ENCODE measurements at regions not wholly inside any gene's neighbourhood (a gene's known extent, or its start where the extent isn't known, plus 50 kb on each side); places are given as distances from the start of the nearest gene placed in this dataset.
"Not testable (repeated sequence)": the region's sequence is repeated elsewhere in the genome, so short reads cannot be mapped to it uniquely, and the experiment has no call there.

GRCh38 chr1:194644528-194644927 lies 1458.1 kb upstream of the B3GALT2 start:
- DNase-seq: no peak

DNA sequence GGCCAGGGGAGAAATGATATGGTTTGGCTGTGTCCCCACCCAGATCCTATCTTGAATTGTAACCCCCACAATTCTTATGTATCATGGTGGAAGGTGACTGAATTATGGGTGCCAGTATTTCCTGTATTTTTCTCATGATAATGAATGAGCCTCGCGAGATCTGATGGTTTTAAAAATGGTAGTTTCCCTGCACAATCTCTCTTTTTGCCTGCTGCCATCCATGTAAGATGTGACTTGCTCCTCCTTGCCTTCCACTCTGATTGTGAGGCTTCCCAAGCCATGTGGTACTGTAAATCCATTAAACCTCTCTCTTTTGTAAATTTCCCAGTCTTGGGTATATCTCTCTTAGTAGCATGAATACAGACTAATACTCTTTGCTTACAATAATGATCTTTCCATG lies 1453.9 kb upstream of the B3GALT2 start:
- no peak for DNase-seq

DNA sequence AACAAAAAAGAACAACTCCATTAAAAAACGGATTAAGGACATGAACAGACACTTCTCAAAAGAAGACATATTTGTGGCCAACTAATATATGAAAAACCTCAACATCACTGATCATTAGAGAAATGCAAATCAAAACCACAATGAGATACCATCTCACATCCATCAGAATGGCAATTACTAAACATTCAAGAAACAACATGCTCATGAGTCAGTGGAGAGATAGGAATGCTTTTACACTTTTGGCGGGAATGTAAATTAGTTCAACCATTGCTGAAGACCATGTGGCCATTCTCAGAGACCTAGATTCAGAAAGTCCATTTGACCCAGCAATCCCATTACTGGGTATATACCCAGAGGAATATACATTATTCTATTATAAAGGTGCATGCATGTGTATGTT lies 1442.6 kb upstream of the B3GALT2 start:
- DNase-seq: no peak

GRCh38 chr1:194624833-194625232 lies 1438.4 kb upstream of the B3GALT2 start:
- DNase-seq: no peak

DNA sequence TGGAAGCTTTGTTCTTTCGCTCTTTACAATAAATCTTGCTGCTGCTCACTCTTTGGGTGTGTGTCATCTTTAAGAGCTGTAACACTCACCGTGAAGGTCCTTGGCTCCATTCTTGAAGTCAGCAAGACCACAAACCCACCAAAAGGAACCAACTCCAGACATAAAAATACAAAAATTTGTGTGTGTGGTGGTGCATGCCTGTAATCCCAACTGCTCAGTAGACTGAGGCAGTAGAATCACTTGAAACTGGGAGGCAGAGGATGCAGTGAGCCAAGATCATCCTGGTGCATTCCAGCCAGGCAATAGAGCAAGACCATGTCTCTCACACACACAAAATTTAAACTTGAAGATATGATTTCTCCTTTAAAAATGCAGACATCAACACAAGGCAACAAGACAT lies 1431.7 kb upstream of the B3GALT2 start:
- DNase-seq: no peak

DNA sequence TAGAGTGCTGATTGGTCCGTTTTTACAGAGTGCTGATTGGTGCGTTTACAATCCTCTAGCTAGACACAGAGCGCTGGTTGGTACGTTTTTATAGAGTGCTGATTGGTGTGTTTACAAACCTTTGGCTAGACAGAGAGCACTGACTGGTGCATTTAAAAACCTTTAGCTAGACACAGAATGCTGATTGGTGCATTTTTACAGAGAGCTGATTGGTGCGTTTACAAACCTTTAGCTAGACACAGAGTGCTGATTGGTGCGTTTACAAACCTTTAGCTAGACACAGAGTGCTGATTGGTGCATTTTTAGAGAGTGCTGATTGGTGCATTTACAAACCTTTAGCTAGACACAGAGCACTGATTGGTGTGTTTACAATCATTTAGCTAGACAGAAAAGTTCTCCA lies 1430.9 kb upstream of the B3GALT2 start:
- DNase-seq: not testable (repeated sequence)

GRCh38 chr1:194616835-194617234 lies 1430.4 kb upstream of the B3GALT2 start:
- DNase-seq: no peak

GRCh38 chr1:194602184-194602583 lies 1415.8 kb upstream of the B3GALT2 start:
- no peak for DNase-seq

DNA sequence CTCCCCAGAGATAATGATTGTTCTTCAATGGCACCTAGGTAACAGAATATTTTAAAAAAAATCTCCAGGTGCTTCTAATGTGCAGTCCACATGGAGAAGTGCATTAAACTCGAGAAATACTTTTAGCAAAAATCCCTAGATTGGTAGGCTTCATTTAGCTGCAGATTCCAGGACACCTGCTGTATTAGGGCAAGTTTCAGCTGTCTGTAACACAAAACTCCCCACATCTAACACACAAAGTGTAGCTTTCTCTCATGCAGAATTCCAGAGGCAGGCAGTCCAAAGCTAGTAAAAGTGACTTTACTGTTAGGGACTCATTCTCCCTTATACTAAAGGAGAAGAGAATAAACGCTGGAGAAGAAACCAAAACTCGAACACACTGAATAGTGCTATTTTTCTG lies 1414.3 kb upstream of the B3GALT2 start:
- DNase-seq: no peak

- DNase-seq: no peak
These were observed 1411.7 kb upstream of the B3GALT2 start for GRCh38 chr1:194598098-194598497.

- no peak for DNase-seq
These were observed 1399.9 kb upstream of the B3GALT2 start for GRCh38 chr1:194586302-194586701.

- DNase-seq: no peak
These were observed 1397.6 kb upstream of the B3GALT2 start for GRCh38 chr1:194584052-194584451.

DNA sequence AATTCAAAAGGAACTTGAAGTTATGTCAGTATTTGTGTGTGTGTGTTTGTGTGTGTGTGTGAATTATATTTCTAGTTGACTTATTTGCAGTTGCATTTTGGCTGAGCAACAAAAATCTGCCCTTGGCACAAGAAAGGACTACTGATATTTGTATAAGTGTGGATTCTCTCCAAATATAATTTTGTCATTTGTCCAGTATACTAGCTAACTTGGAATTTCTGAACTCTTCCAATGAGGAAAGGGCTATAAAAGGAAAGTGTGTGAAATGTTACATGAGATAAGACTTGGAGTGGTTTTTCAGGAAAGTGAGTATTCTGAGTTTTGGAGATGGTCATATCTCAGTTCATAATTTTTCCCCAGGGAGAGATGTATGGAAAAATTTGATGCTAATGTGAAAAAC lies 1384.1 kb upstream of the B3GALT2 start:
- no peak for DNase-seq

DNA sequence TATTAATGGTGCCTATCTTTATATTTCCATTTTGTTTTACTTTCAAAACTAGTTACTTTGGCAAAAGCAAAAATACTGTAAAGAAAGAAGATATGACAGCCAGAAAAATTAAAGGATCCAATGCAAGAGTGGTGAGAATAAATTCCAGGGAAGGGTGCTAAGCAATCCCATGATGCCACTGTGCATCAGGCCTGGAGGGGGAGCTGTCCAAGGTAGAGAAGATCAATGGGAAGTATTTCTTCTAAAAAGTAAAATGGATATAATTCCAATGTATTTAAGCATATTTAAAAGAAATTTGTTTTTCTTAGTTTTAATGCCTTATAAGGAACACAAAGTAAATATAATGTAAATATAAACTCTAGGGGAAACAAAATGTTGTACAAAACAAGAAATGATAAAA lies 1382.2 kb upstream of the B3GALT2 start:
- no peak for DNase-seq

DNA sequence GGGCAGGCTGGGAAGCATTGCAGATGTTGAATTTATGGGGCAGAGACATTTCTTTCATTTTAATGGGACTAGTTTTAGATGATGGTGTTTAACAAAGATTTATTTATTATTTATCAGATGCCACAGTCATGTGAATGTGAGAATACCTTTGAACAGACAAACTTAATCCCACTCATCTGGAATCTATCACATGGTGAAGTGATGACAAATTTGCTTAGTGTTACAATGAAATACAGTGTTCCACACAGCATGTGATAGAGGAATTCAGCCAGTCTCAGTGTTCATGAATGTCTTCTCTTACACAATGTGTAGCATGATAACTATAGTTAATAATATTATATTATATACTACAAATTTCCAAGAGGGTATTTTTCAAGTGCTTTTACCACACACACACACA lies 1361.7 kb upstream of the B3GALT2 start:
- DNase-seq: no peak

DNA sequence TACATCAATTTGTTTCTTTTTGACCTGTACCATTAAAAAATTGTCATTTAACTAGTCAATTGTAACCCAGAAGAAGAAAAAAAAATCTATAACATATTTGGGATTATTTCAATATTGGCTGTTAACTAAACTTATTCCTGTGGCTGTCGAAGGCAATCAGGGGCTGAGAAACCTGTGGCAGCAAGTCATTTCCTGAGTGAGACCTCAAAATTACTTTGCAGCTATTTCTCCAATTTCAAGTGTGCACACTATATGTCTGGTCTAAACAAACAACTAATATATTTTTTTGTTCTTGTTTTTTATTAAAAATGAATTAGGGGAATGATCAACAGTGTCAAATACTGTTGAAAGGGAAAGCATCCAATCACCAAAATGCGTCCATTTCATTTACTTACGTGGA lies 1357.6 kb upstream of the B3GALT2 start:
- no peak for DNase-seq

- DNase-seq: no peak
These were observed 1352.0 kb upstream of the B3GALT2 start for GRCh38 chr1:194538453-194538852.

- no peak for DNase-seq
These were observed 1351.1 kb upstream of the B3GALT2 start for GRCh38 chr1:194537521-194537920.

DNA sequence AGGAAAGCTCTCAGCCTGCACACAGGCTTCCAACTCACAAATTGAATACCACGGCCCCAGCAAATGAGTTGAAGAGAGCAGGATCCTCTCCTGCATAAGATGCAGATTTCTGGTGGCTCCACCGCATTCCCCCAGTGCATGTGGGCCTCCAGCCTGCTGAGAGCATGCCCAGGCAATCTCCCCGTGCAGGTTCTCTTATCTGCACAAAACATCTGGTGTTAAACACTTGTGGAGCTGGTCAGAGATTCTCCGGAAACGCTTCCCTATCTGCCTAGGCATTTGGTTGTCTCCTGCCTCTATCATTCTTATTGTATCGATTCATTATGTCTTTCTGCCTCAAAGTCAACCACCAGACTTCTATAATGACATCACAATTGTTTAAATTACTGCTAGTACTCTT lies 1349.0 kb upstream of the B3GALT2 start:
- DNase-seq: no peak

DNA sequence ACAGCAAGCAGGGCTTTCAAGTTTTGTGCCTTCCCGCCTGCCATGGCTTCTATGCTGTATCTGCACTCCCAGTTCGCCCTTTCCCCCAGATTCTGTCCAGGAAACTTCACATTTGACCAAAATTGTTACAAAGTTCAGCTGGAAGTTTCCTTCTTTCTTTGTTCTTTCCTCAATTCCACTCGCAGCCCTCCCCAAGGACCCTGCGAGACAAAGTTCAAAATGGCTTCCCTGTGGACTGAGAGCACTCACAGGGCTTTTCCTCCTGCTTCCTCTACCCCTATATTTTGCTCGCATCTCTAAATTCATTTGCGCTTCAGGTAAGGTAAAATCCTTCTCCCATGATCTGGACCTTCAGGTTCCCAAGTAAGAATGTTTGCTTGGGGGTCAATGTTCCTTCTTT lies 1348.4 kb upstream of the B3GALT2 start:
- DNase-seq: no peak

DNA sequence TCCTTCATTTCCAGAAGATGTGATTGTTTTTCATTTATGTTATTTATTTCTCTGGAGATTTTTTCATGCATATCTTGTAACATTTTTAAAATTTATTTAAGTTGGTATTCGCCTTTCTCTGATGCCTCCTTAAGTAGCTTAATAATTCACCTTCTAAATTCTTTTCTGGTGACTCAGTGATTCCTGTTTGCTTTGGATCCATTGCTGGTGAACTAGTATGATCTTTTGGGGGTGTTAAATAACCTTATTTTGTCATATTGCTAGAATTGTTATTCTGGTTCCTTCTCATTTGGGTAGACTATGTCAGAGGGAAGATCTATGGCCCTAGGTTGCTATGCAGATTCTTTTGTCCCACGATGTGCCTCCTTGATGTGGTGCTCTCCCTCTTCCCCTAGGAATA lies 1347.2 kb upstream of the B3GALT2 start:
- DNase-seq: no peak

GRCh38 chr1:194517567-194517966 lies 1331.2 kb upstream of the B3GALT2 start:
- DNase-seq: no peak

DNA sequence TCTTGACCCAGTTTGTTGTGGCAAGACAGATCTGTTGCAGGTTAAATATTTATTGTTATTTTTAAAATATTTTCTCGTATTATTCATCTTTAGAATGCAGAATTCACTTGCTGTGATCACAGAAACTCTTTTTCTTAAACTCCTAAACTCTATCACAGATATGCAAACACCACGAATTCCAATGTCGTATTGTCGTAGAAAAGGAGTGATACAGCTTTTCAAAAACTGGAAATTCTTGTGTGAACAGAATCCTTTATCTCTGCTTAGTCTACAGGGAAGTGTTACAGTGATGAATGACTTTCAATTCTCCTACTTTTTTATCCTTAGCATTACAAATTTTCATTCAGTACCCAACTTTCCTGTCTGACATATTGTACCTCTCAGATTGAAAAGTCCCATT lies 1329.5 kb upstream of the B3GALT2 start:
- DNase-seq: no peak

GRCh38 chr1:194512957-194513356 lies 1326.5 kb upstream of the B3GALT2 start:
- DNase-seq: no peak

- no peak for DNase-seq
These were observed 1325.9 kb upstream of the B3GALT2 start for GRCh38 chr1:194512345-194512744.

GRCh38 chr1:194503209-194503608 lies 1316.8 kb upstream of the B3GALT2 start:
- no peak for DNase-seq
